ENCODE measurements at regions not wholly inside any gene's neighbourhood (a gene's known extent, or its start where the extent isn't known, plus 50 kb on each side); places are given as distances from the start of the nearest gene placed in this dataset.
"Not testable (repeated sequence)": the region's sequence is repeated elsewhere in the genome, so short reads cannot be mapped to it uniquely, and the experiment has no call there.

GRCh38 chr4:66462890-66463289 lies 792.6 kb upstream of the EPHA5 start:
- not testable (repeated sequence) for TF ChIP-seq EP300 (IDR thresholded peaks at IDR 0.05; ENCODE audit: low read depth); POLR2A (IDR thresholded peaks at IDR 0.05)
- TF ChIP-seq, protein P1, sequence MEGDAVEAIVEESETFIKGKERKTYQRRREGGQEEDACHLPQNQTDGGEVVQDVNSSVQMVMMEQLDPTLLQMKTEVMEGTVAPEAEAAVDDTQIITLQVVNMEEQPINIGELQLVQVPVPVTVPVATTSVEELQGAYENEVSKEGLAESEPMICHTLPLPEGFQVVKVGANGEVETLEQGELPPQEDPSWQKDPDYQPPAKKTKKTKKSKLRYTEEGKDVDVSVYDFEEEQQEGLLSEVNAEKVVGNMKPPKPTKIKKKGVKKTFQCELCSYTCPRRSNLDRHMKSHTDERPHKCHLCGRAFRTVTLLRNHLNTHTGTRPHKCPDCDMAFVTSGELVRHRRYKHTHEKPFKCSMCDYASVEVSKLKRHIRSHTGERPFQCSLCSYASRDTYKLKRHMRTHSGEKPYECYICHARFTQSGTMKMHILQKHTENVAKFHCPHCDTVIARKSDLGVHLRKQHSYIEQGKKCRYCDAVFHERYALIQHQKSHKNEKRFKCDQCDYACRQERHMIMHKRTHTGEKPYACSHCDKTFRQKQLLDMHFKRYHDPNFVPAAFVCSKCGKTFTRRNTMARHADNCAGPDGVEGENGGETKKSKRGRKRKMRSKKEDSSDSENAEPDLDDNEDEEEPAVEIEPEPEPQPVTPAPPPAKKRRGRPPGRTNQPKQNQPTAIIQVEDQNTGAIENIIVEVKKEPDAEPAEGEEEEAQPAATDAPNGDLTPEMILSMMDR (IDR thresholded peaks at IDR 0.05) = not testable (repeated sequence)
